Inflammatory macrophage treated with lipopolysaccharide for 1 hour (primary cell): ENCODE measurements at regions not wholly inside any gene's neighbourhood (a gene's known extent, or its start where the extent isn't known, plus 50 kb on each side); places are given as distances from the start of the nearest gene placed in this dataset.
"Not testable (repeated sequence)": the region's sequence is repeated elsewhere in the genome, so short reads cannot be mapped to it uniquely, and the experiment has no call there.

ENCODE experiments used
- DNase-seq, 2 donors: peaks; one replicate each; pipeline ENCODE4 v3.0.0-alpha.2; 2020 to 2022

- no peak for DNase-seq
These were observed 1149.7 kb downstream of the STPG2 start for GRCh38 chr4:96993560-96993959.

- no peak for DNase-seq
These were observed 1139.6 kb downstream of the STPG2 start for GRCh38 chr4:97003715-97004114.

DNA sequence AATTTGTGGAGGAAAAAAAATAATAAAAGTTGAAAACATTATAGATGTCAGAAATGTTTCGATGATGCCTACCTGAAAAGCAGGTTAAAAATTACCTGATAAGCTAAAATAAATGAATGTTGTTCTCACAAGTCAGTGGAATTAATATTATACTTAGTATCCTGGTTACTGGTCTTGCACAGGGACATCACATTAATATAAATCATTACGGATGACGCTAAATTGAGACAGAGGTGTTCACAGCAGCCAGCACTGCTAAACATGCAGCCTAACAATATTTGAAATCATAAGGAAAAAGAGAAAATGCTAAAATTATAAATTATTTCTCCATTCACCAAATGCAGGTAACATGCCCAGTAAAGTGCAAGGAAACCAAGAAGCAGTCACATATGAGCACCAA, 1130.0 kb downstream of the STPG2 start:
- no peak for DNase-seq

DNA sequence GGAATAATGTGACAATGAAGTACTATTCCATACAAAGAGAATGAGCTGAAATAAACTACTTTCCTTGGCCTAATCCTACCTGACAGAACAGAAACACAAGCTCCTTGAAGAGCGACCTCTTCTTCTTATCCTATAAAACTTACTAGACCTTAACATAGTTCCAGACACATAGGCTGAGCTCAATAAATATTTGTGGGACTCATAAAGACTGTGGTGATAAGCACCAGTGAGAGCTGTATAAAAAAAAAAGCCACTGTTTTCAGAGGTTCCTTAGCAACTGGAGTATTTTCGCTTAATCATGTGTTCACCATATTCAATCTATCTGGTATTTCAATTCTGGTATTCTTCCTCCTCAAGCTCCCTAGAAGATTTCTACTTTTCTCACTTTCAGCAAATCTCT, 1129.6 kb downstream of the STPG2 start:
- DNase-seq = no peak

DNA sequence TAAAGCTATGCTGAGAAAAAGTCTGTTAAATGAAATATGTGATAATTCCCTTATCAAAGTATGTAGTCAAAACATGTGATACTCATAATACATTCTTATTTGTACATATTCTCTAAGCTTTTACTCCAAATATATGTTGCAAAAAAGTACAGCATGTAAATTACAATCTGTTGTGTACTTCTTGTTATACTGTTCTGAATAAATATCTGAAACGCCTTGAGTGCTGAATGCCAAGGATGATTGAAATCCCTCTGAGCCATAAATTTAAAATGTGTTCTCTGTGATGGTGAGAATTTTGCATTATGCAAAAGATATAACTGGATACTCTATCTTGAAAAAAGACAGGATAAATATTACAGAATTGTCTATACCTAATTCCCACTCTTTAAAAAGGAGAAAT, 1128.0 kb downstream of the STPG2 start:
- no peak for DNase-seq

GRCh38 chr4:97016186-97016907, 1126.9 kb downstream of the STPG2 start:
- no peak for DNase-seq

DNA sequence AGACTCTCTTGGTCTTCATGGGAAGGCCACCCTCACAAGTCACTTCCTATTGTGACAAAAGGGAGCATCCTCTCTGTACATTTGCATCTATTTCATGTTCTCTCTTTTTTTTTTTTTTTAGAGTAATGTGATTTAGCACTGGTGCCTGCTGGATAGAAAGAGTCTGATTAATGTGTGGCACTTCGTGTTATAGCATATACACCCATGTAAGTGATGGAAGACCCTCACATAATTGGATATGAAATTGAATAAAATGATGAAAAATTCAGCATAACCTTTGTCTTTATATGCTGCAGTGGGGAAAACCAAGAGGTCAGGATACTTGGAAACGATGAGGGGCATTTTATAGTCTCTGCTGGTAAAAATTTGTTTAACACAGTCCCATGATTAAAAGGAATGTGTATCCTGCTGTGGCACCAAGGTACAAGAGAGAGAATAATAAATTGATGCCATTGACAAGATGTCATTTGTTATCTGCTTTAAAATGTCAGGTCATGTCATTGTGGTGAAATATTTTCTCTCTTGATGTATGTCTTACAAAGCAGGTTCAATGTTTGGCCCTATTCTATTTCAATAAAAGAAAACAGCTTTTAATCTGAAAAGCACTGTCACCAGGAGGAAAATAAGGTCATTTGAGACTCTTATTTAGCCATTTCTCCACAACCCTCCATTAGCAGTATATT, 1115.4 kb downstream of the STPG2 start:
- DNase-seq = no peak

- DNase-seq = no peak
These were observed 1114.5 kb downstream of the STPG2 start for GRCh38 chr4:97028785-97029184.

GRCh38 chr4:97037411-97038145, 1105.7 kb downstream of the STPG2 start:
- not testable (repeated sequence) for DNase-seq

DNA sequence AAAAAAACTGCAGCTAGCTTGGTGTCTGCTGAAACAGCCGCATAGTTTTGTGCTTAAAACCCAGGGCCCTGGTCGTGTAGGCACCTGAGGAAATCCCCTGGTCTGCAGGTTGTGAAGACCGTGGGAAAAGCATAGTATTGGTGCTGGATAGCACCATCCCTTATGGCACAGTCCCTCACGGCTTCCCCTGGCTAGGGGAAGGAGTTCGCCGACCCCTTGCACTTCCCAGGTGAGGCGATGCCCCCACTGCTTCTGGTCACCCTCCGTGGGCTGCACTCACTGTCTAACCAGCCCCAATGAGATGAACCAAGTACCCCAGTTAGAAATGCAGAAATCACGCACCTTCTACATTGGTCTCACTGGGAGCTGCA, 1105.1 kb downstream of the STPG2 start:
- no peak for DNase-seq

DNA sequence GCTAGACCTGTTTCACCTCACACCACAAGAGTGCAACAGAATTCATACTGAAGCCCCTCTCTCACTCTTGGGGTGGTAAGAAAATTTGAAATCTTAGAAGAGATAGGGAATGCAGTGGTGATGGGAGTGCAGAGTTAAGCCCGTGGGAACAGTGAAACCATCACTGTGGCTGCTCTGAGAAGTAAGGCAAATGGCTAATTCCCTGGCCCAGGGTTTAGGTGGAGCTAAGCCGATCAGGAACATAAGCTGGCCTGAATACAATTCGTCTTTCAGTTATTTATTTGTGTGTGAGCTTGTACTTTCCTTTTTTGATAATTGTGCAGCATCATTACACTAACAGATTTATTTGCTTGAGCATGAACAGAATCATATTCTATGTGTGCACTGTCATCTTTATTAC, 1070.6 kb downstream of the STPG2 start:
- no peak for DNase-seq

- DNase-seq = no peak
These were observed 1070.1 kb downstream of the STPG2 start for GRCh38 chr4:97073194-97073593.

DNA sequence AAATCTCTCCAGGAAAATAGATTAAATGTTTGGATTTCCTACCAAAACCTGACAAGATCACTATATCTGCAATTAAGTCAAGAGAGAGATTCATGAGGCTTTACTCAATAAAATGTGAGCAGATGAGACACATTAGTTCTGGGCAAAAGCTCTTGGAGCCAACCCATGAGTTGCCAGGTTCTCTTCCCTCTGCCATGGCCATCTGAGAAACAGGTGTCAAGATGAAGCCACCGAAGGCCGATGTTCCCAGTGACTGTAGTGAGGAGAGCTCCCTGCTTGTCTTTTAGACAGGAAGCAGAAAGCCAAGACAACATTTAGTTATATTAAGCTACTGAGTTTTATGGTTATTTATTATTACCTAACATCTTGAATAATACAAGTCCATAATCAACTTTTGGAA, 1068.7 kb downstream of the STPG2 start:
- DNase-seq = no peak

DNA sequence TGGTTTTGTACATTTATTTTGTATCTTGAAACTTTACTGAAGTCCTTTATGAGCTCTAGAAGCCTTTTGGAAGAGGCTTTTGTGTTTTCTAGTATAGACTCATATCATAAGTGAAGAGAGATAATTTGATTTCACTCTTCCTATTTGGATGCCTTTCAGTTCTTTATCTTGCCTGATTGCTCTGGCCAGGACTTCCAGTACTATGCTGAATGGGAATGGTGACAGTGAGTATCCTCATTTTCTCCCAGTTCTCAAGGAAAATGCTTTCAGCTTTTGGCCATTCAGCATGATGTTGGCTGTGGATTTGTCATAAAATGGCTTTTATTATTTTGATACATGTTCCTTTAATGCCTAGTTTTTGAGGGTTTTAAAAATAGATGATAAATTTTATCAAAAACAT, 1061.3 kb downstream of the STPG2 start:
- no peak for DNase-seq

DNA sequence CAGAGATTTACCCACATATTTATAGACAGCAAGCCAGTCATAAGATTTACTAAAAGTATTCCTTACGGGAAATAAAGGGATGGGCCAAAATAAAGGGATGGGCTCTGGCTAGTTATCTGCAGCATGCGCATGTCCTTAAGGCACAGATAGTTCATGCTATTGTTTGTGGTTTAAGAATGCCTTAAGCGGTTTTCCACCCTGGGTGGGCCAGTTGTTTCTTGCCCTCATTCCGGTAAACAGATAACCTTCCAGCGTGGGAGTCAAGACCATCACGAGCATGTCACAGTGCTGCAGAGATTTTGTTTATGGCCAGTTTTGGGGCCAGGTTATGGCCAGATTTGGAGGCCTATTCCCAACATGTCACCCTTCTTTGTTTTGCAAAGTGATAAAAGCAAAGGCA, 1046.2 kb downstream of the STPG2 start:
- not testable (repeated sequence) for DNase-seq

DNA sequence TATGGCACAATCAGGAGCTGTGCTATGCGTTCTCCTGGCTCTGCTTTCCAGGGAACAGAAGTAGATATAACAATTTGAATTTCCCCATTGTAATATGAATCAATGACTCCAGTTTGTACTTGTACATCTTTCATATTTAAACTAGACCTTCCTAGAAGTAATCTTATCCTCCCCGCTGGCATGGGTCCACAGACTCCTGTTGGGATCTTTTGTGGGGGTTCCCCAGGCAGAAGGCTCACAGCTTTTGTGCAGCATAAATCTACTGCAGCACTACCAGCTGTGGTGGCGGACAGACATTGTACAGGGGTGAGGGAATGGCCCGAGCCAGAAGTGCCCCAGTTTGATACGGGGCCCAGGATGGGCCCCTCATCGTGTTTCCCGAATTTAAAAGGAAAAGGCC, 1042.1 kb downstream of the STPG2 start:
- DNase-seq = not testable (repeated sequence)

- DNase-seq = no peak
These were observed 1040.0 kb downstream of the STPG2 start for GRCh38 chr4:97103252-97103651.

DNA sequence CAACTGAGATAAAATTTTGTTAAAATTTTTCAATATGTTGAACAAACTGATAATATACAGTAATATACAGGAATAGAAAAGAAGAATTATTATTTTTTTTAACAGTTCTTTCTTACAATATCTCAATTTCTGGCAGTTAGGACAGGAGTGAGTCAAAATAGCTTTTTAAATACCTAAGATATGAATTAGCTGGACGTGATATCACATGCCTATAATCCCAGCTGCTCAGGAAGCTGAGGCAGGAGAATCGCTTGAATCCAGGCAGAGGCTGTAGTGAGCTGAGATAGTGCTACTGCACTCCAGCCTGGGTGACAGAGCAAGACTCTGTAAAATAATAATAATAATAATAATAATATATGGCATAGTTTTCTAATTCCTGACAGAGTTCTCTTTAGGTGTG, 1039.3 kb downstream of the STPG2 start:
- no peak for DNase-seq

GRCh38 chr4:97104666-97105065, 1038.6 kb downstream of the STPG2 start:
- no peak for DNase-seq

DNA sequence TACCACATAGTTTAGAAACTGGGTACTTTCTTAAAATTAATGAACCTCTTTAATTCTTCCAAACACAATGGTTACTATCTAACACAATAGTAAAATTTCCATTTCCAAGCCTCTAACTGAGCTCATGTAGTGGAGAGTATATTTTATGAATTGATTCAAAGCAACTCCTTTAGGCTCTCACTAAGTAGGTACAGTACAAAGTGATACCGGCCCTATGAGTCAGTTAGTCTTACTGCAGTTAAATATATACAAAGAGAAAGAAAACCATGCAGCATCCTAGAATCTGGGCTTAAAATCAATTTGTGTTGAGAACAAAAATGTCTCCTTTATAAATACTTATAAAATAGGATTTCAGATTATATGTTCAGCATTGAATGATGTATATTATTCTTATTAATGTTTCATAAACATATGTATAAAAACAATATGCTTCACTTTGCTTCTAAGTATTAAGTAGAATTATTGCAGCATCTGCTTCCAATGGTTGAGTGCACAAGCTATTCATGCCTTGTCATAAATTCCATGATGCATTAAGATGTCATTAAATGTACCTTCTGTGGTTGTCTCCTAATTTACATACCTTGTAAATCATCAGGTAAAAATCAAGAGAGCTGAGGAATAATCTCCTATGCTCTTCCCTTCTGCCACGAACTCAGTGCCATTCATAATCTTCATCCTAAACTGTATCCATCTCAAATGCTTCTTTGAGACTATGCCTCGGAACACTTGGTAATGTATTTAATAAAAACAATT, 1037.8 kb downstream of the STPG2 start:
- no peak for DNase-seq

DNA sequence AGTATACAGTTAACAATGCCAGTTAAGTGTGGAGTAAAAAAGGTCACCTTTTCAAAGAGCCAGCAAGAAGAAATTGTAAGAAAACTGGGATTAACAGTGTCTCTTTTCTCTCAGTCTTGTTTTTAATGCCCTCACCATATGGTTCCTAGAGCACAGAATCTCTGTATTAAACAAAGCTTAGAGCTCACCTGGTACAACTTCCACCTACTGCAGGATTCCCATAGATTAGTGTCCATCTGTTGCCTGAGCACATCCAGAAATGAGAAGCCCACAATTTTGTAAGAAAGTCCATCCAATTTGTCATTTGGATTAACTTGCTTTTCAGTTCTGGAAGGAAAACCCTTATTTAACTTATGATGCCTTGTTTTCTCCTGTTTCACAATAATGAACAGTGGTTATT, 1037.1 kb downstream of the STPG2 start:
- no peak for DNase-seq

- DNase-seq = no peak
These were observed 1032.8 kb downstream of the STPG2 start for GRCh38 chr4:97110506-97110905.

GRCh38 chr4:97116511-97116910, 1026.8 kb downstream of the STPG2 start:
- DNase-seq = no peak
